Neural crest cell (in vitro differentiated cells): ENCODE measurements at regions not wholly inside any gene's neighbourhood (a gene's known extent, or its start where the extent isn't known, plus 50 kb on each side); places are given as distances from the start of the nearest gene placed in this dataset.

Source experiments
- DNase-seq: peaks from one replicate; pipeline ENCODE4 v3.0.0; 2021; ENCODE audit warnings: low read depth, mixed read lengths, low spot score
- H3K27ac Mint-ChIP-seq: one replicate; pipeline ENCODE4 v1.8.0; 2021; ENCODE audit warnings: mild to moderate bottlenecking, mixed read lengths; ENCODE audit not compliant: unreplicated experiment
- H3K27me3 Mint-ChIP-seq: 2 replicates; pipeline ENCODE4 v1.8.0; 2021; ENCODE audit warnings: low read depth, mild to moderate bottlenecking, mixed read lengths
- H3K36me3 Mint-ChIP-seq: 2 replicates; pipeline ENCODE4 v1.8.0; 2021; ENCODE audit warnings: low read depth, mild to moderate bottlenecking, mixed read lengths
- H3K4me1 Mint-ChIP-seq: 2 replicates; pipeline ENCODE4 v1.8.0; 2021; ENCODE audit warnings: mixed read lengths
- H3K4me3 Mint-ChIP-seq: one replicate; pipeline ENCODE4 v1.8.0; 2021; ENCODE audit warnings: mild to moderate bottlenecking, mixed read lengths
- H3K9me3 Mint-ChIP-seq: 2 replicates; pipeline ENCODE4 v1.8.0; 2021; ENCODE audit warnings: mixed read lengths
- TF ChIP-seq, protein P1 (sequence below): fragments of 200-600 bp; sonication (generic); conservative IDR thresholded peaks from 2 replicates; pipeline ENCODE4 v1.5.0; 2021; ENCODE audit warnings: antibody characterized with exemption, mild to moderate bottlenecking

DNA sequence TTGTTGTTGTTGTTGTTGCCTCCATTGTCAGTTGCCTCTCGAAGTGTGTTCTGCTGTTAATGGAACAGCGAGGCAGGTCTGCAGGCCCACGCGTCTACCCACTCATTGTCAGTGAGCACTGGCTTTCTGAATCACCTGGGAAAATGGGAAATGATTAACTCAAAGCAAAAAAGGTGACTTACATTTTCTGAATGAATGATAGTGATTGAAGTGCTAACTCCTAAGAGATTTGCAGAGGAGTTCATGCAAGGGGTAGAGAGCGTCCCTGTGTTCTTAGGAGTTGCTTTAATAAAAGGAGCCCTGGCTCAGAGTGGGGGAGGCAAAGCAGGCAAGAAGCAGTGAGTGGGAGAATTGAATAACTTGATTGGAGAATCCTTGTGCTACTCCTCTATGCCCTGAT, 177.6 kb downstream of the CAND1 start:
- H3K27me3 Mint-ChIP-seq = no peaks in the 10 kb centered on the region
- H3K4me1 Mint-ChIP-seq = peaks cover 3% of the 10 kb centered on the region
- DNase-seq = no peak
- no peaks in the 10 kb centered on the region for H3K36me3 Mint-ChIP-seq
- peaks cover 3% of the 10 kb centered on the region for H3K9me3 Mint-ChIP-seq
- TF ChIP-seq, protein P1, sequence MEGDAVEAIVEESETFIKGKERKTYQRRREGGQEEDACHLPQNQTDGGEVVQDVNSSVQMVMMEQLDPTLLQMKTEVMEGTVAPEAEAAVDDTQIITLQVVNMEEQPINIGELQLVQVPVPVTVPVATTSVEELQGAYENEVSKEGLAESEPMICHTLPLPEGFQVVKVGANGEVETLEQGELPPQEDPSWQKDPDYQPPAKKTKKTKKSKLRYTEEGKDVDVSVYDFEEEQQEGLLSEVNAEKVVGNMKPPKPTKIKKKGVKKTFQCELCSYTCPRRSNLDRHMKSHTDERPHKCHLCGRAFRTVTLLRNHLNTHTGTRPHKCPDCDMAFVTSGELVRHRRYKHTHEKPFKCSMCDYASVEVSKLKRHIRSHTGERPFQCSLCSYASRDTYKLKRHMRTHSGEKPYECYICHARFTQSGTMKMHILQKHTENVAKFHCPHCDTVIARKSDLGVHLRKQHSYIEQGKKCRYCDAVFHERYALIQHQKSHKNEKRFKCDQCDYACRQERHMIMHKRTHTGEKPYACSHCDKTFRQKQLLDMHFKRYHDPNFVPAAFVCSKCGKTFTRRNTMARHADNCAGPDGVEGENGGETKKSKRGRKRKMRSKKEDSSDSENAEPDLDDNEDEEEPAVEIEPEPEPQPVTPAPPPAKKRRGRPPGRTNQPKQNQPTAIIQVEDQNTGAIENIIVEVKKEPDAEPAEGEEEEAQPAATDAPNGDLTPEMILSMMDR = no peak
- no peak overlapping the region for H3K27ac Mint-ChIP-seq
- no peak overlapping the region for H3K4me3 Mint-ChIP-seq

DNA sequence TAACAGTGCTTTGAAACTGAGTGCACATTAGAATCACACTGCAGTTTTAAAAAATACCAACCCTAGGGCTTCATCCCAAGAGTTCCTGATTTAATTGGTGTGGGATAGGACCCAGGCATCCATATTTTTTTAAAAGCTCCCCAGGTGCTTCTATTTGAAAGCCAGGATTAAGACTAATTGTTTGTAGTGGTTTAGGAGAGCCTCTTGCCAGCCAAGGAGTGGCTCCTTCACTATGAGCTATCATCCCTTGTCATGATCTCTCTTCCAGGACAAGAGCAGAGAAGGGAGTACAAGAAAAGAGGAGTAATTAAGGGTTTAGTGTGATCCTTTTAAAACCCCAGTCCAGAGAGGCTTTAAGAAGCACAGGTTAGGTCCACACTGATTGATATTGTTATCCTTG, 178.0 kb downstream of the CAND1 start:
- DNase-seq = no peak
- H3K27me3 Mint-ChIP-seq = no peaks in the 10 kb centered on the region
- no peak overlapping the region for H3K27ac Mint-ChIP-seq
- no peaks in the 10 kb centered on the region for H3K36me3 Mint-ChIP-seq
- TF ChIP-seq, protein P1 = no peak
- H3K4me1 Mint-ChIP-seq = no peaks in the 10 kb centered on the region
- H3K9me3 Mint-ChIP-seq = peaks cover 3% of the 10 kb centered on the region
- no peak overlapping the region for H3K4me3 Mint-ChIP-seq

GRCh38 chr12:67449591-67450052, 180.5 kb downstream of the CAND1 start:
- TF ChIP-seq, protein P1 = no peak
- DNase-seq = no peak
- H3K4me3 Mint-ChIP-seq = no peak overlapping the region

GRCh38 chr12:67450441-67450840, 181.3 kb downstream of the CAND1 start:
- Mint-ChIP-seq H3K27me3 (no peaks in the 10 kb centered on the region), H3K4me3 (no peak overlapping the region), H3K4me1 (no peaks in the 10 kb centered on the region), H3K9me3 (no peaks in the 10 kb centered on the region), H3K36me3 (no peaks in the 10 kb centered on the region), H3K27ac (no peak overlapping the region)
- TF ChIP-seq, protein P1 = no peak
- DNase-seq = no peak

More at GRCh38 chr12:67449591-67450052, 180.5 kb downstream of the CAND1 start:
- no peaks in the 10 kb centered on the region for H3K36me3 Mint-ChIP-seq
- no peaks in the 10 kb centered on the region for H3K4me1 Mint-ChIP-seq
- peaks cover under 1% of the 10 kb centered on the region for H3K9me3 Mint-ChIP-seq
- no peak overlapping the region for H3K27ac Mint-ChIP-seq
- H3K27me3 Mint-ChIP-seq = no peaks in the 10 kb centered on the region

- TF ChIP-seq, protein P1 = no peak
- H3K9me3 Mint-ChIP-seq = no peaks in the 10 kb centered on the region
- no peaks in the 10 kb centered on the region for H3K36me3 Mint-ChIP-seq
- no peaks in the 10 kb centered on the region for H3K27me3 Mint-ChIP-seq
- no peak overlapping the region for H3K27ac Mint-ChIP-seq
- no peak overlapping the region for H3K4me3 Mint-ChIP-seq
- DNase-seq = no peak
- peaks cover 6% of the 10 kb centered on the region for H3K4me1 Mint-ChIP-seq
Observed at GRCh38 chr12:67451206-67451605, 182.0 kb downstream of the CAND1 start.
